WERI-Rb-1 (cell line): ENCODE measurements at regions not wholly inside any gene's neighbourhood (a gene's known extent, or its start where the extent isn't known, plus 50 kb on each side); places are given as distances from the start of the nearest gene placed in this dataset.

Source experiments
- DNase-seq: peaks from one replicate; pipeline ENCODE4 v3.0.0-alpha.2; 2020
- H3K27ac ChIP-seq: fragments of 250-450 bp; sonication (Bioruptor Pico); 2 replicates; pipeline ENCODE4 v1.5.1; 2020; ENCODE audit warnings: mild to moderate bottlenecking, moderate library complexity
- H3K27me3 ChIP-seq: fragments of 250-450 bp; sonication (Bioruptor Pico); 2 replicates; pipeline ENCODE4 v1.5.1; 2021; ENCODE audit warnings: mild to moderate bottlenecking, low read depth, moderate library complexity; ENCODE audit not compliant: insufficient read depth, severe bottlenecking
- H3K36me3 ChIP-seq: fragments of 250-450 bp; sonication (Bioruptor Pico); 2 replicates; pipeline ENCODE4 v1.5.1; 2020; ENCODE audit warnings: mild to moderate bottlenecking, moderate library complexity
- H3K4me3 ChIP-seq: 2 replicates; pipeline ENCODE4 v1.5.1; 2011; ENCODE audit warnings: low read depth, mild to moderate bottlenecking, control low read depth, low read length
- H3K9me3 ChIP-seq: fragments of 250-450 bp; sonication (Bioruptor Pico); 2 replicates; pipeline ENCODE4 v1.5.1; 2021; ENCODE audit warnings: mild to moderate bottlenecking, moderate library complexity; ENCODE audit not compliant: severe bottlenecking
- TF ChIP-seq, protein P1 (sequence below): IDR thresholded peaks from 2 replicates; pipeline ENCODE4 v1.5.1; 2011; ENCODE audit warnings: low read depth, mild to moderate bottlenecking, control low read depth, inconsistent platforms, low read length

DNA sequence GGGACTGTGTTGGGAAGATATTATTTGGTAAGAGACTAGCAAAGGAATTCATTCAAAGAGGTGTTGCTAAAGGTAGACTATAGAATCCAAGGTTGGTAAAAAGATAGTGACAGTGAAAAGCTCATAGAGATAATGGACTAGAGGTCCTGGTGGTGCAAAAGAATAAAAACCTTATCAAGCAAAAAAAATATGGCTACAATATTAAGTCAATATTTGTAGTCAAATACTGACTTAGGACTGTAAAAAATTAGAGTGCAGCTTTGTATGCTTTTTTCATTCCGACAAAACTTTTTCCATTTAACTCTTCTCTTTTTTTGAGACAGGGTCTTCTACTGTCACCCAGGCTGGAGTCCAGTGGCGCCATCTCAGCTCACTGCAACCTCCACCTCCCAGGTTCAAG, 444.0 kb upstream of the AGTR1 start:
- no peaks in the 10 kb centered on the region for H3K9me3 ChIP-seq
- no peak for DNase-seq
- H3K36me3 ChIP-seq = no peaks in the 10 kb centered on the region
- H3K27me3 ChIP-seq = no peaks in the 10 kb centered on the region
- TF ChIP-seq, protein P1, sequence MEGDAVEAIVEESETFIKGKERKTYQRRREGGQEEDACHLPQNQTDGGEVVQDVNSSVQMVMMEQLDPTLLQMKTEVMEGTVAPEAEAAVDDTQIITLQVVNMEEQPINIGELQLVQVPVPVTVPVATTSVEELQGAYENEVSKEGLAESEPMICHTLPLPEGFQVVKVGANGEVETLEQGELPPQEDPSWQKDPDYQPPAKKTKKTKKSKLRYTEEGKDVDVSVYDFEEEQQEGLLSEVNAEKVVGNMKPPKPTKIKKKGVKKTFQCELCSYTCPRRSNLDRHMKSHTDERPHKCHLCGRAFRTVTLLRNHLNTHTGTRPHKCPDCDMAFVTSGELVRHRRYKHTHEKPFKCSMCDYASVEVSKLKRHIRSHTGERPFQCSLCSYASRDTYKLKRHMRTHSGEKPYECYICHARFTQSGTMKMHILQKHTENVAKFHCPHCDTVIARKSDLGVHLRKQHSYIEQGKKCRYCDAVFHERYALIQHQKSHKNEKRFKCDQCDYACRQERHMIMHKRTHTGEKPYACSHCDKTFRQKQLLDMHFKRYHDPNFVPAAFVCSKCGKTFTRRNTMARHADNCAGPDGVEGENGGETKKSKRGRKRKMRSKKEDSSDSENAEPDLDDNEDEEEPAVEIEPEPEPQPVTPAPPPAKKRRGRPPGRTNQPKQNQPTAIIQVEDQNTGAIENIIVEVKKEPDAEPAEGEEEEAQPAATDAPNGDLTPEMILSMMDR = no peak
- H3K27ac ChIP-seq = no peak overlapping the region
- H3K4me3 ChIP-seq = no peak overlapping the region

DNA sequence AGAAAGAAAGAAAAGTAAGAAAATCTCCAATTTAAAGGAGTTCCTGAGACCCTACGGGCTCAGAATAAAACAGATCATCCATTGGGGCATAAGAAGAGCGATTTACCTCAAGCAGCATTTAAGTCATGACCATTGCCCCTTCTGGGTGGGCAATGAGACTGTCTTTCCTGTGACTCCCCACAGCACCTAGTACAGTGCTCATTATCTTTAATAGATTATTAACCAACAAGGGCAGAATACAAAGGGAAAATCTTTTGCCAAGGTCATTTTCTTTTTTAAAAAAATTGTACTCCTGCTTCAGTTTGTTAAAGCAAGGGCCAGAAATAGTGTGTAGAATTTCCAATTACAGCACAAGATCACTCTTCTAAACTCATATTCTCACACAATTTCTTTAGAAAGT, 443.3 kb upstream of the AGTR1 start:
- Histone ChIP-seq H3K27me3 (no peaks in the 10 kb centered on the region), H3K9me3 (no peaks in the 10 kb centered on the region), H3K36me3 (no peaks in the 10 kb centered on the region), H3K27ac (no peak overlapping the region), H3K4me3 (no peak overlapping the region)
- TF ChIP-seq, protein P1 = no peak
- no peak for DNase-seq

DNA sequence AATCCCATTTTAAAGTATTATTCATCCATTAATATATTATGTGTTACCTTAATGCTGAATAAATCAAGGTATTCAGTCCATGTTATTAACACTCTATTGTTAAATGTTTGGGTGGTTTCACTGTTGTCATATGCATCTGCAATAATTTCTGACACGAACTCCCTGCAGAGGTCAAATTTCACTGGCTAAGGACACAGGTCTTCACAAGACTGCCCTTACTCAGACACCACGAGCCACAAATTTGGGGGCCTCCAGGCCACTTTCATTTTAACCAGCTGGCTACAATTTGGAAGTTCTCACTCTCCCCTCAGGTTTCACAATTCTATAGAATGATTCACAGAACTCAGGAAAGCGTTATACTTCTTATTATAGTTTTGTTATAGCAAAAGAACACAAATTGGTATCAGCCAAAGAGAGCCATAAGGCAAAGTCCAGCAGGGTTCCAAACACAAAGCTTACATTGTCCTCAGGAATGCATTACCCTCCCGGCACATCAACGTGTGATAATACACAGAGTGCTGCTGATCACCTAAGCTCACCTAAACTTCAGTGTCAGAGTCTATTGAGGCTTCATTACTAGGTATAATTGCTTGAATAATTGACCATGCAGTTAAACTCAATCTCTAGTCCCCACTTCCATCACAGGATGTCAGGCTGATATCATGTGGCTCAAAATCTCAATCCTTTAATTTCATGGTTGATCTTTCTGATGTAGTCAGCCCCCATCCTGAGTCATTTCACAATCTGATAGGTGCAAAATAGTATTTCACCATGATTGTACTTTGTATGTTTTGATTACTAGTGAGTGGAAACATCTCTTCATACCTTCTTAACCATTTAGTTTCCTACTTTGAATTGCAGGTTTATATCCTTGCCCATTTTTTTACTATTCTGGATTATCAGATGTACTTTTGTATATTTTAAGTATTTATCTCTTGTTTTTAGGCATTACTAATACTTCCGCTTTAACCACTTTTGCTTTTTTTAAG, 441.4 kb upstream of the AGTR1 start:
- Histone ChIP-seq H3K27me3 (no peaks in the 10 kb centered on the region), H3K27ac (no peak overlapping the region), H3K9me3 (no peaks in the 10 kb centered on the region), H3K36me3 (no peaks in the 10 kb centered on the region), H3K4me3 (no peak overlapping the region)
- DNase-seq = no peak
- TF ChIP-seq, protein P1 = no peak

DNA sequence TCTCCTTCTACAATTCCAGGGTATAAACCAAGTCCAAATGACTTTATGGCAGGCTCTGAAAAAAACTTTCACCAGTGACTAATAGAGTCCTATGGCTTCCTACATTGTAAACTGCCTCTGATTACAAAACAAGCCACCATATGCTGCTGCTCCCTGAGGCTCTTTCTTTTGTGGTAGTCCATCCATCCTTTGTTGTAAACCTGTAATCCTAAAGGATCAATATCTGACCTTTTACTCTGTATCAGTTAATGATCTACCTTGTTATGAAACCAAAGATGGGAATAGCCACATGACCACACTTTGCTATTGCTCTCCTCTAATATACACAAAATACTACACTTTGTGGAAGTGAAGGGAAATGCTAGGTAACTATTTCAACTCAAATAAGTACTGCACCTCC, 434.7 kb upstream of the AGTR1 start:
- H3K27ac ChIP-seq = no peak overlapping the region
- no peak overlapping the region for H3K4me3 ChIP-seq
- H3K9me3 ChIP-seq = no peaks in the 10 kb centered on the region
- H3K27me3 ChIP-seq = no peaks in the 10 kb centered on the region
- H3K36me3 ChIP-seq = no peaks in the 10 kb centered on the region
- TF ChIP-seq, protein P1 = no peak
- no peak for DNase-seq

DNA sequence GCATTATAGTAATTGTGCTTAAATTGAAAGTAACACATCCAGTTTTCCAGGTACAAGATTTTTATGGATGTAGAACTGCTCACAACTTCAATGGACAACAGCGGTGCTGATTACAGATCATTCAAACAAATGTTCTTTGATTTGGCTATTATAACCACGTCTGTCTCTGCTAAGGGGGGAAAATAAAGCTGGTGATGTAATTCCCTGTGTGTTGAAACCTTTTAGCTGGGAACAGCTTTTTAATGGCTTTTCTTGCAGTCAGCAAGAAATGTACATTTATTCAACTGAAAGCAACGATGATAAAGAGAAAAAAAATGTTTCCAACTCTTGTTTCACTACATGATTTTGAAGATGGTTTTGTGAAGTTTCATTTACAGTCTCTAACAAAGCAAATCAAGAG, 431.9 kb upstream of the AGTR1 start:
- TF ChIP-seq, protein P1 = no peak
- Histone ChIP-seq H3K9me3 (no peaks in the 10 kb centered on the region), H3K27me3 (no peaks in the 10 kb centered on the region), H3K27ac (no peak overlapping the region), H3K36me3 (no peaks in the 10 kb centered on the region), H3K4me3 (no peak overlapping the region)
- DNase-seq = no peak

DNA sequence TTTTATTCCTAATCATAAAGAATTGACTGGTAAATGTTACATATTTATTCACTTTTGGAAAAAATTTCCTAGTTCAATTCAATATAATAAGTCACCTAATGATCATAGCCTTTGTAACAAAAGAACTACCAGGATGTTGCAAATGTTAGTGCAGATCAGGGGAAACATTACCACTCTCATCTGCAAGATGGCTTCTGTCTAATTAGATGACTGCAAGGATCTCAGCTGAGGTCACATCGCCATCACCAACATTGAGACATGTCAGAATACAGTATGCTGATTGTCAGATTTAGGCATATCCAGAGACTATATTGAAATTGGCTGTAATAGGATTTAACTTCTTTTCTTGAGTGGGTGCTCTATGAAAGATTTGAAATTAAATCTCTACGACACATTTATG, 431.4 kb upstream of the AGTR1 start:
- Histone ChIP-seq H3K4me3 (no peak overlapping the region), H3K27me3 (no peaks in the 10 kb centered on the region), H3K9me3 (no peaks in the 10 kb centered on the region), H3K27ac (no peak overlapping the region), H3K36me3 (no peaks in the 10 kb centered on the region)
- TF ChIP-seq, protein P1 = no peak
- no peak for DNase-seq
